ENCODE measurements at regions not wholly inside any gene's neighbourhood (a gene's known extent, or its start where the extent isn't known, plus 50 kb on each side); places are given as distances from the start of the nearest gene placed in this dataset.

DNA sequence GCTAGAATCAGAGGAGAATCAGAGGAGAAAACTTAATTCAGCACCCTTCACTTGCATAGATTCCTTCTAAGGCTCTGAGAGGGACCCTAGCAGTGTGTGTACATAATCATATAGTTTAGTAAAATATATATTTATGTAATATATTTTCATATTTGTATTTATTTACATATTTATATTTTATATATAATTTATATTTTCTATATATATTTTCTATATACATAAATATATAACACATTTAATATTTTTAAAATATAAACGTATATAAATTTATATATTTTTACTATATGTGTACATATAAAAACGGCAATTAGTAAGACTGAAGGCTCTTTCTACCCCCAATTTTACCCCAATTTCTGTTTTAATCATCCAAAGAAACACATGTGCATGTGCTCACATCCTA is 80.3 kb downstream of the NXPE2 start:
- DNase-seq (ENCODE audit: low spot score) = no peak
- no peak for FAIRE-seq

- DNase-seq (ENCODE audit: low spot score) (peak; percentile 78), FAIRE-seq (no peak)
Observed at GRCh38 chr11:114762408-114762807, 84.1 kb downstream of the NXPE2 start.

DNA sequence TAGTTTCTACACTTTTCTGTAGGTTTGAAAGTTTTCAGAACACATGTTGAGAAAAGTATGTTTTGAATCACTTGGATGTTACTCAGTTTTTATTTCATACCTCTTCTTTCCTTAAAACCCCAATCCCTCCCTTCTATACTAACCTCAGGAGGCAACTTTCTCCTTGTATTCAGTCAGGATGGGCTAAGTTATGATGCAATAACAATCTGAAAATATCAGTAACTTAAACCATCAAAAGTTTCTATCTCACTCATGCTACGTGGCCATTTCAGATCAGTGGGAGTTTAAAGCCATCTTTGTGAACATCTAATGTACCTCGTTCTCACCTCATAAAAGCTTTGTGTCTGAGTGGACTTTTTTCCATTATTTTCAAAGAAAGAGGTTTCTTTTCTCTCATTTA is 86.2 kb downstream of the NXPE2 start:
- no peak for FAIRE-seq
- no peak for DNase-seq (ENCODE audit: low spot score)

GRCh38 chr11:114771172-114771571 is 92.8 kb downstream of the NXPE2 start:
- DNase-seq (ENCODE audit: low spot score) (no peak), FAIRE-seq (no peak)

- no peak for FAIRE-seq
- no peak for DNase-seq (ENCODE audit: low spot score)
Observed at GRCh38 chr11:114773541-114774338, 95.4 kb downstream of the NXPE2 start.

DNA sequence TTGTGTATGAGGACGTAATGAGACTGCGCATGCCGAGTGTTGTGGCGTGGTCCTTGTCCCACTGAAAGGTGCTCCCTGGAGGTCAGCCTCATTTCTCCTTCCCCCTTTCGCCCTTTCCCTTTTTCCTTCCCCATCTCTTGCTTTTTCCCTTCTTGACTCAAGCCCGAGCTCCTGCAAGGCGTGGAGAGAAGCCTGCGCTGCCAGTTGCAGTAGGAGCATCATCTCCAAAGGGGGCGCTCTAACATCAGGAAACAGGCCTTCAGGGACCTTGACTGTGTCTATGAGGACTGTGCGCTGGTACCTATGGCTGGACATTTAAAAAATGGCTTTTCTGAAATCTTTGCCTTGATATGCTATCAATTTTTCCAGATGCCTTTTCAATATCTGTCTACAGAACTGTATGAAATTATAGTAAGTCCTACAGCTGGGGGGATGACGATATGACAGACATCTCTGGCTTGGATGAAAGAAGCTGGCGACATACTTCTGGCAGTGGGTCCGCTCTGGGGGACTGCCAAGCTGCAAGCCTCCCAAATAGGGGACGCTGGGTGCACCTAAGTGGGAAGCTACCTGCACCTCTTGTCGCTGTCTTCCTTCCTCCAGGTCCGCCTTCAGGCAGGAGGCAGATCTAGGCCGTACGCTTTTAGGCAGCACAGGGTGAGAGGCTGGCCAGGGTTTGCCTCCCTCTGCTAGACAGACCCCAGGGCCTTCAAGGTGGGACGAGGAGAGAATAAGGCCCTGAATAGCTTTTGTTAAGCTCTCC is 96.5 kb downstream of the NXPE2 start:
- DNase-seq (ENCODE audit: low spot score) = peak; percentile 70
- no peak for FAIRE-seq

- FAIRE-seq (no peak), DNase-seq (ENCODE audit: low spot score) (no peak)
Observed at GRCh38 chr11:114775875-114776621, 97.7 kb downstream of the NXPE2 start.

- no peak for FAIRE-seq
- DNase-seq (ENCODE audit: low spot score) = no peak
Observed at GRCh38 chr11:114776956-114777355, 98.6 kb downstream of the NXPE2 start.

DNA sequence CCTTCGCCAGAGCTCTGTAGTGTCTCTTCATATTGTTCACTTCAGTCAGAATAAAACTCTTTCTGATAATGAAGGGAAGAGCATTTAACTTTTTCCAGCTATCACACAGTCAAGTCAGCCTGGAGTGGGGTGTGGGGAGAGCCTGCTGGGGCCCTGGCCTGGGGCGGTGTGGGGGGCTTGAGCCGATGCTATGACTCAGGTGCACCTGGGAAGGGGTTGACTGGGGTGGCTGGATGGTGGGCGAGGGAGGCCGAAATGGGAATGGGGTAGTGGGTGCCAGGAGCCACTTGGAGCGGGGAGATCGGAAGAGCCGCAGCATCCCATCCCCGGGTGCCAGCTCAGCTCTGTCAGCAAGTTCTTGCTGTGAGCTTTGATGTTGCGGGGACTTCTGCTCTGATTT is 100.9 kb downstream of the NXPE2 start:
- no peak for FAIRE-seq

GRCh38 chr11:114782650-114783310 is 104.5 kb downstream of the NXPE2 start:
- DNase-seq (ENCODE audit: low spot score) (no peak), FAIRE-seq (no peak)

More for the DNA sequence above, 100.9 kb downstream of the NXPE2 start:
- DNase-seq (ENCODE audit: low spot score) = no peak

- no peak for FAIRE-seq
- DNase-seq (ENCODE audit: low spot score) = no peak
Observed at GRCh38 chr11:114783805-114784204, 105.5 kb downstream of the NXPE2 start.

DNA sequence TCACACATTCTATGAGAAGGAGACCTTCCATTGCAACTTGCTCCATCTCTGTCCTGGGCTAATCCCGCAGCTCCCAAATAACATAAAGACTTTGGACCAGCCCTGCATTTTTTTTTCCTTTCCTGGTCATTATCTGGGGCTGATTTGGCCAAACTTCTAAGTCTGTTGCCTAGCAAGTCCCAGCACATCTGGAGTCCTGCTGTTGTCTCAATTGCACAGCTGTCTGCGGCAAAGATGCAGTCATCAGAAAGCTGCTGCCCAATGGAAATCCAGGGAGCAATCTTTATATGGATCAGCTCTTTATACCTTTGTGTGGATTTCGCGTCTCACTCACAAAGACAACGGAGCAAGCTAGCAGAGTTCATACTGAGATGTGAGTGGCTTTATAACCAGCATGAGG is 105.9 kb downstream of the NXPE2 start:
- DNase-seq (ENCODE audit: low spot score) (no peak), FAIRE-seq (no peak)

GRCh38 chr11:114784891-114785290 is 106.6 kb downstream of the NXPE2 start:
- DNase-seq (ENCODE audit: low spot score) (no peak), FAIRE-seq (no peak)

GRCh38 chr11:114785820-114786219 is 107.5 kb downstream of the NXPE2 start:
- no peak for DNase-seq (ENCODE audit: low spot score)

GRCh38 chr11:114787126-114787525 is 108.8 kb downstream of the NXPE2 start:
- FAIRE-seq = no peak

More at GRCh38 chr11:114785820-114786219, 107.5 kb downstream of the NXPE2 start:
- FAIRE-seq = no peak

GRCh38 chr11:114790910-114791309 is 112.6 kb downstream of the NXPE2 start:
- DNase-seq (ENCODE audit: low spot score) = no peak
- no peak for FAIRE-seq

More at GRCh38 chr11:114787126-114787525, 108.8 kb downstream of the NXPE2 start:
- no peak for DNase-seq (ENCODE audit: low spot score)

GRCh38 chr11:114794048-114794684 is 115.8 kb downstream of the NXPE2 start:
- DNase-seq (ENCODE audit: low spot score) = no peak
- FAIRE-seq = no peak

DNA sequence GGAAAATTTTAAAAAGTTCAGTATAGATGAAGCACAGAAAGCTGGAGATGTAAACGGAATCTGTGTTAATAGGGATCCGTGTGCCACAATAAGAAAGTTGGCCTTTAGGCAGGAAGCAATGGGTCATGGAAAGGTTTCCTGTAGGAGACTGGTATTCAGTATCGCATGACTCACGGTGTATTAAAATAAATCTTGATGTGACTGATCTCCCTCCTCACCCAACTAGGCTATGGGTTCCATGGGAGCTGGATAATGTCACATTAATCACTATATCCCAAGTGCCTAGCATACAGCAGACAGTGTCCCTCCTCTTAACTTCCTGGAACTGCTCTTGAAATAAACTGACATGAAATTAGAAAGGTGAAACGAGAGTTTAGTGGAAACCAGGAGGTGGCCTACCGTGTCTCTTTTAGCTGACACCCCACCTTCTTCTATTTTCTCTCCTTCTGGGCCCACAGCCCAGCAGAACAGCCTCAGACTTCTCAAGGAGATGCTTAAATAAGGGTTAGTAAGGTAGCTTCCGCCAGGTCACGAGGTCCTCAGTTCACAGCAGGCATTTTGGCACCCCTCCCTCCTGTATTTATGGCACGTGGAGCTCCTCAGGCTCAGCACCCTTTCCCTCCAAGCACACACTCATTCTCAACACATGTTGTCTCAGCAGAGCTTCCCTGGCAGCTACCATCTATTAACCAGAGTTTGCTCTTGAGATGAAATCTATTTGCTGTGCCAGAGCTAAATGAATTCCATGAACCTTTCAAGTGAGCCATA is 118.8 kb downstream of the NXPE2 start:
- FAIRE-seq (peak; percentile 35), DNase-seq (ENCODE audit: low spot score) (peak; percentile 58)

GRCh38 chr11:114799476-114799875 is 121.1 kb downstream of the NXPE2 start:
- FAIRE-seq (no peak), DNase-seq (ENCODE audit: low spot score) (no peak)

DNA sequence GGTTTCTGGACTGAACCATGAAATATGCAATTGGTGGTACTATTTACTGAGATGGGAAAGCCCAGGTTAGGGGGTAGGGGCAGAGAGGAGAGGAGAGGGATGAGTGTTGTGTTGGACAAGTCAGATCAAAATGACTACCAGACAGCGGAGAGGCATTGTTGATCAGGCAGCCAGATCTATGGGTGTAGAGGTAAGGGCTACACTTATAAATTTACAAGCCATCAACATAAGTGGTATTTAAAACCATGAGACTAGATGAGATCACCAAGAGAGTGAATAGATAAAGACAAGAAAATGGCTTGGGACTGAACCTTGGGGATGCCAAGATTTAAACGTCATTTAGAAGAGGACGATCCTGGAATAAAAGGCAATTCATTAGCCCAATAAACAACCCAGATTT is 123.4 kb downstream of the NXPE2 start:
- no peak for FAIRE-seq
- no peak for DNase-seq (ENCODE audit: low spot score)
